Thymus (tissue), 11 donors: ENCODE measurements at regions not wholly inside any gene's neighbourhood (a gene's known extent, or its start where the extent isn't known, plus 50 kb on each side); places are given as distances from the start of the nearest gene placed in this dataset.
"Not testable (repeated sequence)": the region's sequence is repeated elsewhere in the genome, so short reads cannot be mapped to it uniquely, and the experiment has no call there.

Experiments used
- DNase-seq, 9 donors: peaks; one replicate each; pipeline ENCODE4 v3.0.0-alpha.2; 2013; ENCODE audit warnings: low spot score in 9 of 9, low read depth in 6 of 9, missing footprints in 1 of 9
- H3K27ac ChIP-seq, 2 donors: one replicate each; pipeline ENCODE4 v1.5.1; 2013; ENCODE audit warnings: control low read depth in 1 of 2, low read depth in 1 of 2, low read length in 1 of 2, mild to moderate bottlenecking in 1 of 2, moderate library complexity in 1 of 2
- H3K27me3 ChIP-seq, 2 donors: one replicate each; pipeline ENCODE4 v1.5.1; 2013; ENCODE audit warnings: low read length in 1 of 2; ENCODE audit not compliant: control insufficient read depth in 2 of 2, insufficient read depth in 1 of 2
- H3K36me3 ChIP-seq, 2 donors: one replicate each; pipeline ENCODE4 v1.5.1; 2013; ENCODE audit warnings: low read length in 1 of 2, mild to moderate bottlenecking in 1 of 2, moderate library complexity in 1 of 2; ENCODE audit not compliant: control insufficient read depth in 2 of 2, insufficient read depth in 2 of 2
- H3K4me1 ChIP-seq, 2 donors: one replicate each; pipeline ENCODE4 v1.5.1; 2013; ENCODE audit warnings: low read length in 2 of 2; ENCODE audit not compliant: control insufficient read depth in 2 of 2, insufficient read depth in 2 of 2
- H3K4me3 ChIP-seq, 2 donors: one replicate each; pipeline ENCODE4 v1.5.1; 2013; ENCODE audit warnings: low read length in 2 of 2, control low read depth in 1 of 2, mild to moderate bottlenecking in 1 of 2
- H3K9me3 ChIP-seq, 2 donors: one replicate each; pipeline ENCODE4 v1.5.1; 2013; ENCODE audit warnings: low read length in 1 of 2, mild to moderate bottlenecking in 1 of 2; ENCODE audit not compliant: control insufficient read depth in 2 of 2, insufficient read depth in 1 of 2
- WGBS: extraction: QIAGEN DNeasy Blood & Tissue Kit; methylation state at CpG from one replicate; pipeline ENCODE4 v1.1.7; 2013; 5-methylcytosine and 5-hydroxymethylcytosine counted together
- donor health status: healthy.

GRCh38 chr6:164085091-164086075 is 670.9 kb downstream of the QKI start:
- Histone ChIP-seq H3K27me3 (no peaks in the 10 kb centered on the region), H3K36me3 (no peaks in the 10 kb centered on the region), H3K4me3 (no peak overlapping the region), H3K9me3 (peaks cover 0 to 2% of the 10 kb centered on the region in 2 donors), H3K4me1 (no peaks in the 10 kb centered on the region), H3K27ac (no peak overlapping the region)
- DNase-seq: no peak
- 90% methylated on average over 33 of the region's 33 CpGs for WGBS

- no peak overlapping the region for H3K27ac ChIP-seq
- no peaks in the 10 kb centered on the region for H3K4me1 ChIP-seq
- no peaks in the 10 kb centered on the region for H3K36me3 ChIP-seq
- no peaks in the 10 kb centered on the region for H3K27me3 ChIP-seq
- 94% methylated on average over 6 of the region's 6 CpGs for WGBS
- H3K9me3 ChIP-seq: peaks cover 0 to 2% of the 10 kb centered on the region in 2 donors
- no peak overlapping the region for H3K4me3 ChIP-seq
- no peak for DNase-seq
Measured at GRCh38 chr6:164079275-164079600, 664.7 kb downstream of the QKI start.

GRCh38 chr6:164078532-164079274 is 664.2 kb downstream of the QKI start:
- Histone ChIP-seq H3K27me3 (no peaks in the 10 kb centered on the region), H3K4me1 (no peaks in the 10 kb centered on the region), H3K4me3 (no peak overlapping the region), H3K27ac (no peak overlapping the region), H3K36me3 (no peaks in the 10 kb centered on the region), H3K9me3 (peaks cover 0 to 2% of the 10 kb centered on the region in 2 donors)
- DNase-seq: no peak
- whole genome bisulfite sequencing: 78% methylated on average over 10 of the region's 10 CpGs

- 81% methylated on average over 3 of the region's 3 CpGs for WGBS
- not testable (repeated sequence) for DNase-seq, H3K9me3 ChIP-seq, H3K36me3 ChIP-seq, H3K27ac ChIP-seq, H3K4me3 ChIP-seq, H3K4me1 ChIP-seq, H3K27me3 ChIP-seq
Measured at GRCh38 chr6:164076818-164077532, 662.5 kb downstream of the QKI start.

- no peak for DNase-seq
- H3K27me3 ChIP-seq: no peaks in the 10 kb centered on the region
Measured at GRCh38 chr6:164075981-164076615, 661.6 kb downstream of the QKI start.

GRCh38 chr6:164072240-164072666 is 657.7 kb downstream of the QKI start:
- Histone ChIP-seq H3K4me1 (no peaks in the 10 kb centered on the region), H3K4me3 (no peak overlapping the region), H3K36me3 (no peaks in the 10 kb centered on the region), H3K9me3 (no peaks in the 10 kb centered on the region), H3K27ac (no peak overlapping the region), H3K27me3 (no peaks in the 10 kb centered on the region)
- no peak for DNase-seq
- WGBS: 95% methylated on average over 2 of the region's 2 CpGs

More at GRCh38 chr6:164075981-164076615, 661.6 kb downstream of the QKI start:
- no peaks in the 10 kb centered on the region for H3K36me3 ChIP-seq
- no peaks in the 10 kb centered on the region for H3K4me1 ChIP-seq
- no peak overlapping the region for H3K27ac ChIP-seq
- WGBS: 90% methylated on average over 8 of the region's 10 CpGs
- no peaks in the 10 kb centered on the region for H3K9me3 ChIP-seq
- H3K4me3 ChIP-seq: no peak overlapping the region

- Histone ChIP-seq H3K27ac (no peak overlapping the region), H3K4me1 (no peaks in the 10 kb centered on the region), H3K36me3 (no peaks in the 10 kb centered on the region), H3K27me3 (no peaks in the 10 kb centered on the region), H3K4me3 (no peak overlapping the region), H3K9me3 (no peaks in the 10 kb centered on the region)
- DNase-seq: no peak
- 95% methylated on average over 11 of the region's 11 CpGs for WGBS
Measured at GRCh38 chr6:164069350-164069990, 655.0 kb downstream of the QKI start.

- Histone ChIP-seq H3K27ac (no peak overlapping the region), H3K36me3 (no peaks in the 10 kb centered on the region), H3K4me3 (no peak overlapping the region), H3K27me3 (no peaks in the 10 kb centered on the region), H3K4me1 (no peaks in the 10 kb centered on the region), H3K9me3 (no peaks in the 10 kb centered on the region)
- 97% methylated on average over 4 of the region's 4 CpGs for WGBS
- no peak for DNase-seq
Measured at GRCh38 chr6:164068527-164068926, 654.0 kb downstream of the QKI start.
